GM12878 (cell line): ENCODE measurements at regions not wholly inside any gene's neighbourhood (a gene's known extent, or its start where the extent isn't known, plus 50 kb on each side); places are given as distances from the start of the nearest gene placed in this dataset.

Source experiments
- ATAC-seq: fragments of 200-7000 bp; cut with Tn5 transposase; 3 replicates; pipeline ENCODE4 v1.9.1; 2020; ENCODE audit warnings: mild to moderate bottlenecking, moderate library complexity
- BruUV-seq: library from RNA; stranded (reverse); fragments of 400-500 nt; replicated peaks from 2 replicates; lab custom pipeline; 2021; lab: Mats Ljungman, UMichigan
- CTCF ChIA-PET: fragments of 300-600 bp; sonication (Branson Sonifier 250); formaldehyde crosslinking; extraction: SDS; loops from one replicate; lab custom pipeline; 2021; ENCODE audit warnings: inconsistent platforms; lab: Yijun Ruan, JAX
- POLR2A ChIA-PET: fragments of 350-600 bp; formaldehyde crosslinking; extraction: SDS; loops from one replicate; lab custom pipeline; 2021; ENCODE audit warnings: inconsistent platforms; lab: Charles Lee
- RAD21 ChIA-PET: fragments of 300-600 bp; sonication (Branson Sonifier 250); formaldehyde crosslinking; loops from one replicate; lab custom pipeline; 2023; ENCODE audit warnings: antibody characterized with exemption; ENCODE audit not compliant: unreplicated experiment; lab: Charles Lee
- SMC1A ChIA-PET: fragments of 300-600 bp; sonication (Branson Sonifier 250); formaldehyde crosslinking; loops from one replicate; lab custom pipeline; 2023; ENCODE audit not compliant: unreplicated experiment, uncharacterized antibody; lab: Charles Lee
- DNase-seq: peaks from one replicate; pipeline ENCODE4 v3.0.0-alpha.2; 2011; ENCODE audit warnings: low read depth, low spot score
- FAIRE-seq: peaks from 3 replicates; lab custom pipeline; 2011; peaks lifted over from hg19 to GRCh38; lab: Jason Lieb, UNC
- H2AFZ ChIP-seq: 2 replicates; pipeline ENCODE4 v1.6.0; 2011; ENCODE audit warnings: low read depth, low read length, control low read depth; ENCODE audit not compliant: control insufficient read depth
- H3K27ac ChIP-seq: 2 replicates; pipeline ENCODE4 v1.5.1; 2011; ENCODE audit warnings: control low read depth; ENCODE audit not compliant: control insufficient read depth, insufficient read depth
- H3K27me3 ChIP-seq, 2 experiments: replicated peaks in 1 of 2; 2 replicates each; pipeline versions ENCODE4 v1.6.0 to v1.6.1; 2011; ENCODE audit warnings: low read length in 1 of 2; ENCODE audit not compliant: control insufficient read depth in 2 of 2, insufficient read depth in 2 of 2
- H3K36me3 ChIP-seq, 2 experiments: 2 replicates each; pipeline ENCODE4 v1.5.1; 2011; ENCODE audit warnings: low read length in 1 of 2; ENCODE audit not compliant: control insufficient read depth in 2 of 2, insufficient read depth in 2 of 2
- H3K4me1 ChIP-seq: 2 replicates; pipeline ENCODE4 v1.6.1; 2011; ENCODE audit warnings: mild to moderate bottlenecking, low read length, moderate library complexity, mixed read lengths; ENCODE audit not compliant: control insufficient read depth, insufficient read depth
- H3K4me2 ChIP-seq: 2 replicates; pipeline ENCODE4 v1.6.0; 2011; ENCODE audit warnings: control low read depth; ENCODE audit not compliant: control insufficient read depth, insufficient read depth
- H3K4me3 ChIP-seq: fragments of 200-600 bp; sonication (generic); 2 replicates; pipeline ENCODE4 v1.5.1; 2016
- H3K79me2 ChIP-seq: 2 replicates; pipeline ENCODE4 v1.6.0; 2011; ENCODE audit warnings: low read length; ENCODE audit not compliant: control insufficient read depth, insufficient read depth
- H3K9ac ChIP-seq: 2 replicates; pipeline ENCODE4 v1.8.0; 2011; ENCODE audit warnings: low read length, control low read depth, mixed read lengths; ENCODE audit not compliant: control insufficient read depth, insufficient read depth
- H3K9me3 ChIP-seq: replicated peaks from 3 replicates; pipeline ENCODE4 v1.5.1; 2011; ENCODE audit warnings: mild to moderate bottlenecking, low read length; ENCODE audit not compliant: control insufficient read depth, insufficient read depth
- H4K20me1 ChIP-seq: 2 replicates; pipeline ENCODE4 v1.6.0; 2011; ENCODE audit not compliant: control insufficient read depth, insufficient read depth
- SP1 ChIP-seq: IDR thresholded peaks from one replicate; pipeline ENCODE4 v1.6.1; 2011; ENCODE audit warnings: low read depth, low read length
- STAT1 ChIP-seq: fragments of 450-650 bp; conservative IDR thresholded peaks from 2 replicates; pipeline ENCODE4 v1.6.1; 2014; ENCODE audit warnings: antibody characterized with exemption, mild to moderate bottlenecking
- WRNIP1 ChIP-seq: IDR thresholded peaks from 2 replicates; pipeline ENCODE4 v1.6.1; 2011; ENCODE audit warnings: low read depth, low read length, improper control_type of control experiment, borderline replicate concordance
- in situ Hi-C: fragments of 300-500 bp; cut with MboI; formaldehyde crosslinking; loops from 9 replicates; pipeline ENCODE4 v1.14.3; 2018; ENCODE audit warnings: mixed read lengths
- intact Hi-C: fragments of 100-400 bp; cut with micrococcal nuclease; formaldehyde crosslinking; loops from one replicate; pipeline ENCODE4 v1.14.2; 2022; ENCODE audit not compliant: unreplicated experiment
- TF ChIP-seq, protein P1 (sequence below): fragments of 450-650 bp; IDR thresholded peaks from 2 replicates; pipeline ENCODE4 v1.6.1; 2017; ENCODE audit warnings: mild to moderate bottlenecking, moderate library complexity
- TF ChIP-seq, protein P2 (sequence below): IDR thresholded peaks from 2 replicates; pipeline ENCODE4 v1.6.1; 2012; ENCODE audit warnings: low read depth, low read length, improper control_type of control experiment

DNA sequence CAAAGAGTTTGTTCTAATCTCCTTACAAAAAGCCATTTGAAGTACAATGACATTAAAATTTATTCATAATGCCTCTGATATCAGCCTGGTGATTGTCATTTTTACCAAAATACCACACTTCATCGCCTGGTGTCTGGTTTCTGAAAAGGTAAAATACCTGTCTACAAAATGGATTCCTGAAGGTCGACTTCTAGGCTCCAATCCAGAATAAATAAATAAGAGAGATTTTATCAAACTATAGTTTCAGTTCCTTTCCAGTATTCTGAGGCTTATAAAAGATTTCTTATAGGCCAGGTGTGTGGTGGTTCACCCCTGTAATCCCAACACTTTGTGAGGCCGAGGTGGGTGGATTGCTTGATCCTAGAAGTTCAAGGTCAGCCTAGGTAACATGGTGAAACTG lies 340.7 kb downstream of the SLC16A7 start (continued):
- TF ChIP-seq, protein P1, sequence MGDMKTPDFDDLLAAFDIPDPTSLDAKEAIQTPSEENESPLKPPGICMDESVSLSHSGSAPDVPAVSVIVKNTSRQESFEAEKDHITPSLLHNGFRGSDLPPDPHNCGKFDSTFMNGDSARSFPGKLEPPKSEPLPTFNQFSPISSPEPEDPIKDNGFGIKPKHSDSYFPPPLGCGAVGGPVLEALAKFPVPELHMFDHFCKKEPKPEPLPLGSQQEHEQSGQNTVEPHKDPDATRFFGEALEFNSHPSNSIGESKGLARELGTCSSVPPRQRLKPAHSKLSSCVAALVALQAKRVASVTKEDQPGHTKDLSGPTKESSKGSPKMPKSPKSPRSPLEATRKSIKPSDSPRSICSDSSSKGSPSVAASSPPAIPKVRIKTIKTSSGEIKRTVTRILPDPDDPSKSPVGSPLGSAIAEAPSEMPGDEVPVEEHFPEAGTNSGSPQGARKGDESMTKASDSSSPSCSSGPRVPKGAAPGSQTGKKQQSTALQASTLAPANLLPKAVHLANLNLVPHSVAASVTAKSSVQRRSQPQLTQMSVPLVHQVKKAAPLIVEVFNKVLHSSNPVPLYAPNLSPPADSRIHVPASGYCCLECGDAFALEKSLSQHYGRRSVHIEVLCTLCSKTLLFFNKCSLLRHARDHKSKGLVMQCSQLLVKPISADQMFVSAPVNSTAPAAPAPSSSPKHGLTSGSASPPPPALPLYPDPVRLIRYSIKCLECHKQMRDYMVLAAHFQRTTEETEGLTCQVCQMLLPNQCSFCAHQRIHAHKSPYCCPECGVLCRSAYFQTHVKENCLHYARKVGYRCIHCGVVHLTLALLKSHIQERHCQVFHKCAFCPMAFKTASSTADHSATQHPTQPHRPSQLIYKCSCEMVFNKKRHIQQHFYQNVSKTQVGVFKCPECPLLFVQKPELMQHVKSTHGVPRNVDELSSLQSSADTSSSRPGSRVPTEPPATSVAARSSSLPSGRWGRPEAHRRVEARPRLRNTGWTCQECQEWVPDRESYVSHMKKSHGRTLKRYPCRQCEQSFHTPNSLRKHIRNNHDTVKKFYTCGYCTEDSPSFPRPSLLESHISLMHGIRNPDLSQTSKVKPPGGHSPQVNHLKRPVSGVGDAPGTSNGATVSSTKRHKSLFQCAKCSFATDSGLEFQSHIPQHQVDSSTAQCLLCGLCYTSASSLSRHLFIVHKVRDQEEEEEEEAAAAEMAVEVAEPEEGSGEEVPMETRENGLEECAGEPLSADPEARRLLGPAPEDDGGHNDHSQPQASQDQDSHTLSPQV, result no peak
- TF ChIP-seq STAT1, result no peak
- TF ChIP-seq, all 136 proteins: peak for 0

DNA sequence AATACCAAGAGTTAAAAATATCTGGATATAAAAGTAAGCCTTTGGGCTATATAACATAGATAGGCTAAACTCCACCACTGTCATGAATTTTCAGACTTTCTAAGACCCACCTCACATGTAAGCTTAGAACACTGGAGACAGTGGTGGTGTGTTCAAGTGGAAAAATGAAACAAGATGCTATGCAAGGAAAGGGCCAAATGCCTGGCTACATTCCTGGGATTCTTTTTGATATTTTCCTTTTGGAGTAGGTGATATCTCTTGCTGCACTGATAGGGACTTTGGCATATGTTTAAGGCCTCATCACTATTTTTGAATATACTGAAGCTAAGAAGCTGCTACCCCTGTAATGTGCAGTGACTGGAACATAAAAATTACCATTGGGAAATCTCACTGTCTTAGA lies 341.3 kb downstream of the SLC16A7 start:
- ATAC-seq, result no peak
- in situ Hi-C loops, result no loop called here

More for the DNA sequence above, 341.3 kb downstream of the SLC16A7 start:
- Histone ChIP-seq H3K4me1 (no peaks in the 10 kb centered on the region), H2AFZ (no peak overlapping the region), H3K27ac (no peak overlapping the region), H4K20me1 (no peaks in the 10 kb centered on the region), H3K9me3 (no peaks in the 10 kb centered on the region), H3K27me3 (no peaks in the 10 kb centered on the region), H3K36me3 (no peaks in the 10 kb centered on the region), H3K79me2 (no peaks in the 10 kb centered on the region), H3K4me2 (no peak overlapping the region)
- ChIA-PET RAD21 (no interaction called here), POLR2A (no interaction called here), CTCF (no interaction called here), SMC1A (interaction anchor here (1.1 kb wide), 1 partner anchor 27 kb away, joined by 3 read pairs; no protein-coding TSS in a partner anchor)
- FAIRE-seq, result no peak
- DNase-seq, result no peak
- intact Hi-C loops, result no loop called here
- BruUV-seq, result no TSS peak
- TF ChIP-seq SP1 (no peak), WRNIP1 (no peak)
- TF ChIP-seq, protein P2, sequence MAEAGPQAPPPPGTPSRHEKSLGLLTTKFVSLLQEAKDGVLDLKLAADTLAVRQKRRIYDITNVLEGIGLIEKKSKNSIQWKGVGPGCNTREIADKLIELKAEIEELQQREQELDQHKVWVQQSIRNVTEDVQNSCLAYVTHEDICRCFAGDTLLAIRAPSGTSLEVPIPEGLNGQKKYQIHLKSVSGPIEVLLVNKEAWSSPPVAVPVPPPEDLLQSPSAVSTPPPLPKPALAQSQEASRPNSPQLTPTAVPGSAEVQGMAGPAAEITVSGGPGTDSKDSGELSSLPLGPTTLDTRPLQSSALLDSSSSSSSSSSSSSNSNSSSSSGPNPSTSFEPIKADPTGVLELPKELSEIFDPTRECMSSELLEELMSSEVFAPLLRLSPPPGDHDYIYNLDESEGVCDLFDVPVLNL, result no peak
- TF ChIP-seq, all 136 proteins: peak for 0
- Histone ChIP-seq H3K9ac (no peak overlapping the region), H3K4me3 (no peak overlapping the region)
